H1 (cell line): ENCODE measurements at regions not wholly inside any gene's neighbourhood (a gene's known extent, or its start where the extent isn't known, plus 50 kb on each side); places are given as distances from the start of the nearest gene placed in this dataset.

Source experiments
- BACH1 ChIP-seq: IDR thresholded peaks from 2 replicates; pipeline ENCODE4 v1.6.1; 2012; ENCODE audit warnings: low read length, improper control_type of control experiment
- BRCA1 ChIP-seq: IDR thresholded peaks from 2 replicates; pipeline ENCODE4 v1.6.1; 2012; ENCODE audit warnings: low read depth, low read length, improper control_type of control experiment
- CHD7 ChIP-seq: fragments of 300-600 bp; sonication (generic); IDR thresholded peaks from 2 replicates; pipeline ENCODE4 v1.7.1; 2012; ENCODE audit warnings: low read length, moderate library complexity, mild to moderate bottlenecking, inconsistent platforms; ENCODE audit not compliant: insufficient replicate concordance
- EGR1 ChIP-seq: IDR thresholded peaks from 2 replicates; pipeline ENCODE4 v1.6.1; 2011; ENCODE audit warnings: low read depth, low read length, borderline replicate concordance
- FOSL1 ChIP-seq: IDR thresholded peaks from 2 replicates; pipeline ENCODE4 v1.6.1; 2011; ENCODE audit warnings: mild to moderate bottlenecking, low read depth, low read length, moderate library complexity; ENCODE audit not compliant: insufficient read depth
- GABPA ChIP-seq: IDR thresholded peaks from 2 replicates; pipeline ENCODE4 v1.6.1; 2011; ENCODE audit warnings: mild to moderate bottlenecking, low read length, moderate library complexity, borderline replicate concordance; ENCODE audit not compliant: insufficient read depth
- HDAC2 ChIP-seq, 2 experiments: fragments of 300-600 bp in 1 of 2; sonication (generic) in 1 of 2; IDR thresholded peaks; 2 replicates each; pipeline ENCODE4 v1.6.1; 2011 to 2012; ENCODE audit warnings: low read depth in 2 of 2, low read length in 2 of 2, mild to moderate bottlenecking in 2 of 2, moderate library complexity in 2 of 2, borderline replicate concordance in 1 of 2, inconsistent platforms in 1 of 2
- HDAC6 ChIP-seq: IDR thresholded peaks from one replicate; pipeline ENCODE4 v1.7.1; 2012; ENCODE audit warnings: low read depth, mild to moderate bottlenecking, inconsistent platforms, low read length, moderate library complexity
- KDM4A ChIP-seq: IDR thresholded peaks from one replicate; pipeline ENCODE4 v1.7.1; 2012; ENCODE audit warnings: low read depth, mild to moderate bottlenecking, moderate library complexity, low read length, inconsistent platforms; ENCODE audit not compliant: severe bottlenecking
- MAFK ChIP-seq: IDR thresholded peaks from 2 replicates; pipeline ENCODE4 v1.6.1; 2012; ENCODE audit warnings: low read depth, mild to moderate bottlenecking, improper control_type of control experiment, low read length
- SP4 ChIP-seq: IDR thresholded peaks from 2 replicates; pipeline ENCODE4 v1.6.1; 2012; ENCODE audit warnings: low read length, inconsistent platforms
- ZNF274 ChIP-seq: IDR thresholded peaks from 2 replicates; pipeline ENCODE4 v1.7.0; 2012; ENCODE audit warnings: low read length, borderline replicate concordance; ENCODE audit errors: extremely low read depth

DNA sequence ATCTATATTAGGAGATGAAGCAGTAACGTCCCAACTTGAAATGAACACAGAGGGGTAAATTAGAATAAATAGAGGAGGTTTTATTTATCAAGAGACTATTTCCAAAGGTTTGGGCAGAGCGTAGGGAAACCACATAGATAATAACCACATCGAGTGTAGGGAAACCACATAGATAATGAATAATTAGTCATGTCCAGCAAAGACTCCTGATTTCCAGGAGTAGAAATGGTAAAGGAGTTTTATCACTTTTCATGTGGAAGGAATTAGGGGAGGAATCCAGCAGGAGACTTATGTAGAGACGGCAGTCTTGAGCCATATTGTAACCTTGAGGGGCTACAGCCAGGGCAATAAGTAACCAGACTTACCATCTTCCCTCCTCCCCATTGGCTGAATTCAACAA lies 136.3 kb upstream of the CSNK1A1L start (continued):
- no peak for TF ChIP-seq CHD7
- no peak for TF ChIP-seq BRCA1
- no peak for TF ChIP-seq ZNF274
- TF ChIP-seq SP4: no peak
- TF ChIP-seq GABPA: no peak
- no peak for TF ChIP-seq FOSL1
- TF ChIP-seq MAFK: no peak
- no peak for TF ChIP-seq HDAC2 (IDR thresholded peaks at IDR 0.05; ENCODE audit: borderline replicate concordance in 1 of 2, low read depth in 2 of 2, low read length in 2 of 2)
- TF ChIP-seq EGR1: no peak
- TF ChIP-seq BACH1: no peak
- TF ChIP-seq HDAC6: no peak
- no peak for TF ChIP-seq KDM4A
